HG03565 (cell line): ENCODE measurements at regions not wholly inside any gene's neighbourhood (a gene's known extent, or its start where the extent isn't known, plus 50 kb on each side); places are given as distances from the start of the nearest gene placed in this dataset.
"Not testable (repeated sequence)": the region's sequence is repeated elsewhere in the genome, so short reads cannot be mapped to it uniquely, and the experiment has no call there.

Experiments used
- ATAC-seq: cut with Tn5 transposase; IDR thresholded peaks from one replicate; pipeline ENCODE4 v1.9.1; 2021; ENCODE audit warnings: mild to moderate bottlenecking, moderate library complexity; ENCODE audit not compliant: unreplicated experiment

DNA sequence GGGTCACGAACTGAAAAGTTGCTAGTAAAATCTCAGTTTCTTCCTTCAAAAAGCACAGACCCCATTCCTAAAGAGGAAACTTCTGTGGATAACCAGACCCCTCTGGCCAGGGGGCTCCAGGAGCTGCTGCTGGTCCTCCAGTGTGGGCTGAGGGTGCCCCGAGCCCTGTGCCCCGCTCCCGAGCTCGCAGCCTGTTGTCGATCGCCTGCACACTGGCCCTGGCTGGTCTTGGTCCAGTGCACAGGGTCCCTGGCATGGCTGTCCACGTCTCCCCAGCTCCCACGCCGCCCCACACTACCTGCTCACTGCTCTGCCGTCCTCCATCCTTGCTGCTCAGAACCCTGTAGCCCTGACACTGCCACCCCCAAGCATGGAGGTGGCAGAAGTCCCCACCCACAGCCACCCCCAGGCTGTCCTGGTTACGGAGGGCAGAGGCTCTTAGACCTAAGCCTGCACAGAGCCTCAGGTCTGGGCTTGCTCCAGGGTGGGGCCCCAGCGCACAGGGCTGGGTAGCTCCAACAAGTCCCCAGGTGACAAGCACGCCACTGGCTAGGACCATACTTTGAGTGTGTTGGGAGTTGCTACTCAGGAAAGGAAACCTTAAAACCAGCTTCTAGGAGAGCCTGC lies 87.0 kb downstream of the PLXNA1 start:
- no peak for ATAC-seq

DNA sequence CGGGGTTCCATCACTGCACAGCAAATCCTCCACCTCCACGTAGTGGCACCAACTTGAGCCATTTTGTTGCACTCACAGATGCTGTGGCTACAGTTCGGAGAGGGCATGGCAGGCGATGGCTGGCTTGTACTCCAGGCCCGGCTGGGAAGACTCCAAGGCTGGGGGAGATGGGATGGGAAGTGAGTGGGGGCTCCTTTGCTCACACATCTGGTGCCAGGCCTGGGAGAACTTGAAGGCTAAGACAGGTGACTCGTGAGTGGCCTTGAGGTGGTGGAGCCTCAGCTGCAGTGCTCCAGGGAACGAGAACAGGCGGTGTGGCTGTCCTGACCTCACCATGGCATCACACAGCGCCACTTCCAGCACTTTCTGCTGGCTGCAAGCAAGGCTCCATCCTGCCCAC lies 87.9 kb downstream of the PLXNA1 start:
- ATAC-seq: no peak

DNA sequence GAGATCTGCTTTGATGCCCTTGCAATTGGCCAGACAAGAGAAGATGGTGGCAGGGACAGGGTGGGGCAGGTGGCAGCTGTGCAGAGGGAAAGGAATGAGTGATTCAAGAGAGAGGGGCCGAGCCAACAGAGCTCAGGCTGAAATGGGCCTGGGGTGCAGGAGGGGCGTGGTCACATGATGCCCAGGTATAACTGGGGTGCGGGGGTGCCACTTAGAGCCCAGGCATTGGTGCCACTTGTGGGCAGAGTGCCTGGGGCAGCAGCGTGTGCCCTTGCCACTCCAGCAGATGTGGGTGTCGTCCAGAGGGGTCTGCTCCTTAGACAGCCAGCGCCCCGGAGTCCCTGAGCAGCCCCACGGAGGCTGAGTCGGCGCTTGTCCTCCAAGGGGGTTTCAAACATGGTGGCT lies 88.7 kb downstream of the PLXNA1 start:
- ATAC-seq: no peak

GRCh38 chr3:127072221-127072771 lies 89.4 kb downstream of the PLXNA1 start:
- no peak for ATAC-seq

DNA sequence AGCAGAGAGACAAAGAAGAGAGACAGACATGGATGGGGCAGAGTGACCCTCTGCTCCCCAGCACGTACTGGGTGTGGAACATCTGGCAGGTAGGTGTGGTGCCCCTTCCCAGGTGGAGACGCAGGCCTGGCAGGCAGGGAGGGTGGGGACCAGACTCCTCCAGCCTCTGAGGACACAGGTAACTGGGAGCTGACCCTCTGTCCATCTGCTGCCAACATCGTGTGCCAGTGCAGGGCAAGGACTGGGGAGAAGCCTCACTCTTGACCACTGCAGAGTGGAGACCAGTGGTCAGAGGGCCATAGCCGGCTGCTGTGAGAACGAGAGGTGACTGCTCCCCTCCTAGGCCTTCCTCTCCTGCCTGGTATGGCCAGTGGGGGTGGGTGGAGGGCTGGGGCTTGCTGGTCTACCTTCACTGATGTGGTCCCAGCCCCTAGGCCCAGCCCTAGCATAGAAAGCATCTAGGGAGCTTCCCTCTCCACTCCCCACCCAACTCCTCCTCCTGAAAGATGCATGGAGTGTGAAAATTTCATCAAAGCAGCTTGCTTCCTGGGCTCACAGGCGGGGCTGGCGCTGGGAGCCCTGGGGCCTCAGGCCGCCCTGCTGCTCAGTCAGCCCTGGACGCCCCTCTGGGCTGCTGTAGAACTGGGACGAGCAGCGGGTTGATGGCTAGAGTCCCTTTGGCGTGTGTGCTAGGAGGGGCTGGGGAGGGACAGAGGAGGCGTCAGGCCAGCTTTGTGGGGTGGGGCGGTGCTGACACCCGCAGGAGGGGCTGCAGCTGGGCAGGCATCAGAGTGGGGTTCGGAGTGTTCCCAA lies 90.3 kb downstream of the PLXNA1 start:
- ATAC-seq: no peak

- ATAC-seq: no peak
Observed at GRCh38 chr3:127073941-127074820, 91.3 kb downstream of the PLXNA1 start.

DNA sequence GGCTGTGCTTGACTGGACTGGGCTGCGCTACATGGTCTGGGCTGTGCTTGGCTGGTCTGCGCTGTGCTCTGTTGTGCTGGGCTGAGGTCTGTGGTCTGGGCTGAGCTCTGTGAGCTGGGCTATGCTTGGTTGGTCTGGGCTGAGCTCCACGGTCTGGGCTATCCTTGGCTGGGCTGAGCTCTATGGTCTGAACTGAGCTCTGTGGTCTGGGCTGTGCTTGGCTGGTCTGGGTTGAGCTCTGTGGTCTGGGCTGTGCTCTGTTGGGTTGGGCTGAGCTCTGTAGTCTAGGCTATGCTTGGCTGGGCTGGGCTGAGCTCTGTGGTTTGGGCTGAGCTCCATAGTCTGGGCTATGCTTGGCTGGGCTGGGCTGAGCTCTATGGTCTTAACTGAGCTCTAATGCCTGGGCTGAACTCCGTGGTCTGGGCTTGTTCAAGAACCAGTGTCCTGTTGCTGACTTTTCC lies 92.0 kb downstream of the PLXNA1 start:
- ATAC-seq: peak; percentile 66

- ATAC-seq: not testable (repeated sequence)
Observed at GRCh38 chr3:127076166-127076992, 93.5 kb downstream of the PLXNA1 start.

- ATAC-seq: no peak
Observed at GRCh38 chr3:127077068-127077467, 94.2 kb downstream of the PLXNA1 start.

- ATAC-seq: no peak
Observed at GRCh38 chr3:127077505-127078064, 94.7 kb downstream of the PLXNA1 start.

GRCh38 chr3:127078626-127079025 lies 95.7 kb downstream of the PLXNA1 start:
- no peak for ATAC-seq

- ATAC-seq: no peak
Observed at GRCh38 chr3:127079211-127079610, 96.3 kb downstream of the PLXNA1 start.

GRCh38 chr3:127081001-127081720 lies 98.2 kb downstream of the PLXNA1 start:
- ATAC-seq: no peak

DNA sequence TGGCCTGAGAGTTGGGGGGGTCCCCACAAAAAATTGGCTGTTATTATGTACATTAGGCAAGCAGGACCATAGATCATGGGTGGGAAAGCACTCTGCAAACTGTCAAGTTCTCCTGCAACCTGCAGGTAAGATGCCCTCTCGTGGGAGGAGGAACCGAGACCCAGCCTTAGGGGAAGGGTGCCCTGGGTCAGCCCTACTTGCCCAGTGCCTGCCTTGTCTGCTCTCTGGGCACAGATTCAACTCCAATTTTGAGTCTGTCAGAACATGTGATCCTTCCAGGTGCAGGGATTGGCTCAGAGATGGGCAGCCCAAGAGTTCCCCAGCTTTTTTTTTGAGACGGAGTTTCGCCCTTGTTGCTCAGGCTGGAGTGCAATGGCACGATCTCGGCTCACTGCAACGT lies 99.2 kb downstream of the PLXNA1 start:
- no peak for ATAC-seq

GRCh38 chr3:127083778-127084397 lies 101.0 kb downstream of the PLXNA1 start:
- ATAC-seq: no peak

DNA sequence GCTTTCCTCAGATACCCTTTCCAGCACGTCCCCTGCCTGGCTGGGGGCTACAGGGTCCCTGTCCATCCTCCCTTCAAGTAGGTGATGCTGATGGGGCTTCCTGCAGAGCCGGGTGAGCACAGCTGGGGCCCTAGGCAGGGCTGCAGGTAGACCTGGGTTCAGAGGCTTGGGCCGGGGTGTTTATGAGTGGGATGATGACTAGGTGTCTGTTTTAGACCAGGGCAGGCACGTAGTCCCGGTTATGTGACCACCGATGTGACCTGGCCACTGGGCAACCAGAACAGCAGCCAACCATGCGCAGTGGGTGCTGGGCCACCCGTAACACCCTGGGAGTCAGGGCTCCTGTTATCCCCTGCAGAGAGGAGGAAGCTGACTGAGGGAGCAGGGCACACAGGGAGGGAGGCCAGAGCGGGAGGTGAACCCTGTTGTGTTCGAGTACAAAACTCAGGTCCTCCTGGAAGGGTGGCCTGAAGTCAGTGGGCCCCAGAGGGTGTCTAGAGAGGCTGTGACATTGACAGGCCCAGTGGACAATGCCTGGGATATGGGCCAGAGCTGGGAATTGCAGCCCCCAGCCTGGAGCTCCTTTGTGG lies 101.6 kb downstream of the PLXNA1 start:
- no peak for ATAC-seq

DNA sequence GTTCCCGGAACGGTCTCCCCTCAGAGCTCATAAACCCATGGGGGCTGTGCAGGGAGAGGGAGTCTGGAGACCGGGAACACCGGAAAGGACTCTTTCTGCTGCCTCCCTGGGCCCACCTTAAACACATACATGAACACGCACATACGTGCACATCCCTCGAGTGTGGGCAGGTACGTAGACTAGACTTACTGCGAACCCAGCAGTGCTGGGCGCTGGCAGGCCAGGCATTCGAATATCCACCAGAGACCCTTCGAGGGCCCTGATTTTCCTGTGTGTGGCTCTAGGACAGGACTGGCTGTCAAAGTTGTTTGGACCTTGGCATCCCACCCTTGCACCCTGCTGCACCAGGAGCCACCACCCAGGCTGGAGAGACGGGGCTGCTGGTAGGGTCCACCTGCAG lies 102.7 kb downstream of the PLXNA1 start:
- ATAC-seq: no peak

DNA sequence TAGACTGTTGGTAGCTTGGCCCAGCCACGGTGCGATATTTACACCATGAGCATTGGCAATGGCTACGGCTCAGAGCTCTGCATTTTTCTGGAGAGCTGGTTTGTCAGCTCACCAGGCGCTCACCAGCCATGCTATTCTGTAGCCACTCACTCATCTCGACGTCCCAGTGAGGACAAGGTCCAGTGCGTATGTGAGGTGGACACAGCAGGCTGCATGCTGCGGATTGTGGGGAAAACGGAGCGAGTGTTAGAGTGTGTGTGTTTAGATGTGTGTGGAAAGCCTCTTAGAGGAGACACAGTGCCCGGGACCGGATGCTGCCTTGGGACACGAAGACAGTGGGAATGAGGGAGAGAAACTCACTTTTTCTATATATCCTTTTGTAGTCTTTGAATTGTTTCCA lies 103.7 kb downstream of the PLXNA1 start:
- ATAC-seq: not testable (repeated sequence)
